HG02840 (cell line): ENCODE measurements at regions not wholly inside any gene's neighbourhood (a gene's known extent, or its start where the extent isn't known, plus 50 kb on each side); places are given as distances from the start of the nearest gene placed in this dataset.

Source experiments
- ATAC-seq: cut with Tn5 transposase; IDR thresholded peaks from one replicate; pipeline ENCODE4 v1.9.1; 2021; ENCODE audit warnings: mild to moderate bottlenecking, moderate library complexity, moderate number of reproducible peaks; ENCODE audit not compliant: unreplicated experiment, low FRiP score

DNA sequence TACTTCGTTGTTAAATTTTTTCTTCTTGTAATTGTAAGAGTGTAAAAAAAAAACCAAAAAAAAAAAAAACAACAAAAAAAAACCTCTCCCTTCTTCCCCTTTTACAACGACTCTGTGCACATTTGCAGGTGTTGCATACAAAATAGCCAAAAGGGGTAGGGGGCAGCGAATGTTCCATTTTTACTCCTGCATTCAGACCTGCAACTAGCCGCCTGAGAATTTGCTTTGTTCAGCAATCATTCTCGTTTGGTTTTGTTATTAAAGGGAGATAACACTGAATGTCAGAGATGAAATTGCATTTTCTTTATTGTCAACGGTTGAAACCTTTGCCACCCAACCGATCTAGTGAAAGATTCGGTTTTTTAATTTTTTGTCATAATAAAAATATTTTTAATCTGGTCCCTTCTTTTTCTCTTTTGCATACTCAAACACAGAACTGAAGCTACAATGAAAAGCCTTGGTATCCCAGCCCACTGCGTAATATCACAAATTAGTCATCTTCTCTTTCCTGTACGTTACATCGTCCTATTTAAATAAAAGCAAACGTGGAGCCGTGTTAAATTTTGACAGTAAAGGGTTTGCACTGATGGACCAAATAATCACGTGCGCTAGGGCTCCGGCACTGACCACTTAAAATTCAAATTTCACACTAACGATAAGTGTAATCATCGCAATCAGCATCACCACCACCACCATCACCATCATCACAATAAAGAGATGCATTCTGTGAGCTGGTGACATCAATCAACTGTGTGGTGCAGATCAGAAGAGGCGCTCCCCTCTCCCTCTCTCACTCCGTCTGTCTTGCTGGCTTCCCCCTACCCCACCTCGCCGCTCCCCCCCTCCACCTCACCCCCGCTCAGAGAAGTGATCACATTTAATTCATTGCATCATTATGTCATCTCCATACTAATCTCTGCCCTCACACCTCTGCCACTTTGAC is 406.2 kb upstream of the PSMD7 start:
- no peak for ATAC-seq

DNA sequence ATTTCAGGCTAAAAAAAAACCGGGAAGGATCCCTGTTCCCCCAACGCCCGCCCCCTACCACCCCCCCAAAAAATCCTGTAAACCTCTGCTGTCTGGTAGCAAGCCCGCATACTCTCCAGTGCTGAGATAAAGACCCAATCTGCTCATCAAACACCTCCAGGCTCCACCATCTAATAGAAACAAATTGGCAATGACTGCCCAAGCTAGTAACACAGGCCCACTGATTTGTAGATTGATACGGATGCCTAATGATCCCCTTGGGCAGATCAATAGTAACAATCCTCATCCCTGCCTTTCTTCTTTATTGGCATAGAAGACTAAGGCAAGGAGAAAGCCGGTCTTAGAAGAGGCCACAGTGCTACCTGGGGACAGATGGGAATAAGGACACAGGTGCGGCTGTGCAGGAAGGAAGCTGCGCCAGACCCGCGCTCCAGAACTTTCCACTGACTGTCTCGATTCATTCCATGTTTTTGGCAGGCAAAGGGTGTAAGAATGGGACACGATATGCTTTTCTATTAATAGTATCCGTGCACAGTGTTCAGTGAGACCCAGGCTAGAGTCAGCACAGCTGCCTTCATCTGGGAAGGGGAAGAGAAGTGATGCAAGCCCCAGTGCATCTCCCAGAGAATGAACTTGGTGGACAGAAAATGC is 407.6 kb upstream of the PSMD7 start:
- ATAC-seq = no peak

DNA sequence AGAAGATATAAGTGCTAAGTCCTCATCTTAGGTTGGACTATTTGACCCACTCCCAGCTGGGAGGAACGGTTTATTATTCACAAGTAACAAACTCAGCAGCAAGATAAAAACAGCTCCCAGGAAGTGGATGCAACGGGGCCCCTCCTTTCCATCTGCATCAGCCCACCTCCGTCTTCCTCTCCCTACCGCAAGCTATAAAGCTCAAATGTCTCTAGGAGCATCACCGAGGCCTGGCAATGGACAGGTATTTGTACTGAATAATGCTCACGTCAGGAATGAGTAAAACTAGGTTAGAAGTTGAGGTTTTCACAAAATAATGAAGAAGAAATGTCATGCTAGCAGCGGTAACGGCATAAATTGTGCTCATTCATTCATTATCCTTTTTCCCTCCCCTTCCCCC is 408.7 kb upstream of the PSMD7 start:
- no peak for ATAC-seq

DNA sequence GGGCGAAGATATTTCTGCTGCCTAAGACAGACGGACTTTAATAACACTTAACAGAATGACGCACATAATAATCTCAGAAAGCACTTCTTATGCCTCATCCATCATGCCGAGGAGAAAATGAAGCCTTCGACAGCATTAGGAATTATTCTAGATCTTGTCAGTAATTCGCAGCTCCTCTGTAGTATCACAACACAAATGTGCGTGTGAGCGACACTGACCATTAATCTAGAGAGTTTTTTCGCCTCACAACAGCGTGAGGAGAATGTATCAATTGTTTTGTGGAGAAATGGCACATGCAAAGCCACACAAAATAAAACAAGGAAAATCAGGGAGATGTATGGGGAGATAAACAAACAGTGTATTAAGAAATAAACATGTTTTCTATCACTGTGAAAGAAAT is 410.2 kb upstream of the PSMD7 start:
- no peak for ATAC-seq

DNA sequence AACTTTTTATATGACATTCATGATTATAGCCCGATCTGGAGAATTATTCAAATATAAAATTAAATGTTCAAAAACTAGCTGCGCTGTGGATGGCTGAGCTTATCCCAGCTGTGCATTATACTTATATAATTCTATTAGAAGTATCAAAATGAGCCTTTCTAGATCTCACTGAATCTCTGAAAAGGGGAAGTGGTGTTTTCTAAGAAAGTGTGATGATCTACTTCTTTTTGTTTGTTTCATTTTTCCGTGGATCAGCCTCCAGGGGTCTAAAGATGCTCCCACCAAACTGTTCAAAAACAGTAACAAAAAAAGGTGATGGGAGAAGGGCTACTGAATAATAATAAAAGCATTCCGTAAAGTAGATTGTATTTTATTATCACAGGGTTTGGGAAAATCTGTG is 411.3 kb upstream of the PSMD7 start:
- no peak for ATAC-seq

DNA sequence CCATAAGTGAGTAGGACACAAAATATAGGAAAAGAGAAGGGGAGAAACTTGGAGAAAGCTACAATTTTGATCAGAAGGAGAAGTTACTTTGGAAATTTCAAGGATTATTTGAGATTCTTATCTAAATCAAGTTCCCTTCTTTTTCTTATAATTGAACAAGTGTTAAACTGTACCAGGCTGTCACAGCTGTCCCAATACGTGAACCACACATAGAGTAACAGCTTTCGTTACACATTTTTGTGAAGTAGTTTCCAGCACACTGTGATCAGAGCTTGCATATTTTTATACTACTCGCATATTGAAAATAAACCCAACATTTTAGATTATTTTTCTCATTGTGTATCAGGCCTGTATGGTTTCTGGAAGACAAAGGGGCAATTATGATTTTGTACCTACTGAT is 412.8 kb upstream of the PSMD7 start:
- ATAC-seq = no peak

DNA sequence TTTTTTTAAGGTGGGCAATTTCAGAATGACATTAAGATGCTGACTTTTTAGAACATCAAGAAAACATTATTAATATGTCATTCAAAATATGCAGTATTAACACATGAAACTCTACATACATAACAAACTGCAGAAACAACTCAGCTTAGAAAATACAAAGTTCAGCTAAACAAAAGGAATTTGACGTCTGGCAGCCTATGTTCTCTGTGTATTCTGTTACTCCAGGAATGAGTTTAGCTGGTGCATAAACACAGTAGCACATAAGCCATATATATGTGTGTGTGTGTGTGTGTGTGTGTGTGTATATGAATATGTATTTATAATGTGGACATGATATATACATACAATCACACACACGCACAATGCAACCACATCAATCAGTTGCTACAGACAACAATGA is 413.5 kb upstream of the PSMD7 start:
- no peak for ATAC-seq

DNA sequence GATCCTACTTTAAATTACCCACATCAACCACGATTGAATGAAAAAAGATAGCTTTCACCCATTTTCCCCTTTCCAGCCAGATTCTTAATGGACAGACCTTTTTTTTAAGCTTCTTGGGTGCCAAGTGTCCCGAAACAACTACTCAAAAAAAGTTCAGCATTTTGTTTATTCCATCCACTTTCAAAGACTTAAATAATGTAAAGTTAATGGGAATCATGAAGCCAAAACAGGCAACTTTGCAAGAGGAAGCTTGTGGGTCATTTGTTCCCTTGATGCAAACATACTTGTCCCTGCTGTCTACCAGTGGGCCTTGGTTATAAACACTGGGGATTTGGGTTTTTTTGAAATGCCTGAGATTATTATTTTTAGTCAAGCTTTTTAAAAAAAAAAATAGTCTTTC is 414.0 kb upstream of the PSMD7 start:
- ATAC-seq = no peak

DNA sequence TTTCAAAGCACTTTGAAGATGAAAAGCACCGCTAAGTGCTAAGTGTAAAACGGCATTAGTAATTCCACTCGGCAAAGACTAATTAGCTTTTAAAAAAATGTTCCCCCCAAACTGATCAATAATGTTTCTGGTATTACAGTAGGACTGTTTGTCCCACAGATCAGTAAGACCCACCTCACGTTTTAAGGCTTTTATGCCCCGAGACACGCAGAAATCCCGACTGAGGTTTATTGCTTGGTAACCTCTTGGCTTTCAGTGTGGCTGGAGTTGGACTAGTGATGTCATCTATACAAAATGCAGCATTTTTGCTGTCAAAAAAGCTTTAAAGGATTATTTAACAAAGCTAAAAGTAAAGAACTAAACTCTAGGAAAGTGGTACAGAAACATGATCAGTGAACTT is 414.6 kb upstream of the PSMD7 start:
- no peak for ATAC-seq

DNA sequence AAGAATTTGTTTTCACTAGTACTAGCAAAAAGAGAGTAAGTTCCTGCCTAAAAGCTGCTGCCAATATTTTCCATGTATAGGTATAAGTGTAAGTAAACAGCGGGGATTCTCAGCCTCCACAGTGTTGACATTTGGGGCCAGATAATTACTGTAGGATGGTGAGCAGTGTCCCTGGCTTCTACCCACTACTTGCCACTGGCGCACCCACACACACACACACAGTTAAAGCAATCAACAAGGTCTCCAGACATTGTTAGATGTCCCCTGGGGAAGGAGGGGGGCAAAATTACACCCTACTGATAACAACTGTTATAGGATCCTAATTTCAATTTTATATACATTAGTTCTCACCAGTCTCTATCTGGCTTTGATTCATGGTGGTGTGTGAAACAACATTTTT is 417.0 kb upstream of the PSMD7 start:
- ATAC-seq = no peak

DNA sequence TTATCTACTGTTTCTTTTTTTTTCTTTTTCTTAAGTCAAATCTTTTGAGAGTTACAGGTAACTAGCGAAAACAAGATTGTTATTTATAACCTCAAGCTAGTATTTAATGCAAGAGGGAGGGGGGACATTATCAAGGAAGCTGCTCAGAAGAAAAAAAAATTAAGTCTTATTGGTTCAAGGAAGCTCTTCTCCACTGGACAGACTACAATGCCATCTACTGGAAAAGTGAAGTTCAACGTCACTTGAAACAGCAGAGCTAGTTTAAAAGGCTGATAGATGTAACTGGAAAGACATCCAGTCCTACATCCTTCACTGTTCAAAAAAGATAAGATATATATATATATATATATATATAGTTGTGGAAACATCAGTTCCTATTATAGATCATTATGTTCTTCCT is 418.0 kb upstream of the PSMD7 start:
- no peak for ATAC-seq

DNA sequence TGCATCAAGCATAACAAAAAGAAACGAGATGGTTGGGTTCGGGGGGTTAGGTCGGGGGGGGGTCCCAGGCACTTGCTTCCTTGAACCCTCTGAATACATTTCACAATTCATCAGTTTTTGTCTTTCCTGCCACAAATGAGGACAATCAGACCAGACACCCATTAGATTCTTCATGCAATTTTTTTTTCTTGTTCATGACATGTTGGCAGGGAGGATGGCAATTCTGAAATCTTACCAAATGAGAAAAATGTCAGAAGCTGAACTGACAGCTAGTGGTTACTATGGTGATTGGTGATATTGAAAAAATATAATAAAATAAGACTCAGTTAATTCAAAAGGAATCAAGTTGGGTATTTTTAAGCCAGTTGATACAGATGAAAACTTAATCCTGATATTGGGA is 419.5 kb upstream of the PSMD7 start:
- no peak for ATAC-seq

DNA sequence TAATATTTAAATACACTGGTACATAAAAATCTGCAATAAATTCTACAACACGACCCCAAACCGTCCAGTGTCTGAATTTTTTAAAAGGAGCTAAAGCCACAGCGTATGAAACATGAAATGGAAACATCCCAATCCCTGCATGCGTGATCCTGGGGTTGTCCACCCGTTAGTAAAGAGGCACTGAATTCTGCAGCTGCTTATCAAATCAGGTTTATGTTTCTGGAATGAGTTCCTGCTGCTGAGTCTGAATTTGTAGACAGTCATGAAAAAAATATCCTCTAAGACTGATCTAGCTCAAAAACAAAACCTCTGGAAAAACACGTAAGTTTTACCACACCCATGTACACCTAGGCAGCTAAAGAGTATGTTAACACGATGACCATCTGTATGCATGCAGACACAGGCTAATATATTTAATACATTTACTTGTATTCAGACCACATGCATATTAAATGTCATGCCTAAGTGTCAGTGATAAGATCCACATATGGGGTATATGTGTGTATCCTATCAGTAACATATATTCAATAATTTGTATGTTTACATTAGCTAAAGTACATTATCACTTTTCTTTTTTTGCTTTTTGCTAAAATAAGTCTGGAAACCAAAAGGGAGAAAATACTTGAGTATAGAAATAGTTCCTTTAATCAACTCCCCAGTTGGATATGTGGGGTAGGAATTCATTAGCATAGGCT is 420.5 kb upstream of the PSMD7 start:
- no peak for ATAC-seq

DNA sequence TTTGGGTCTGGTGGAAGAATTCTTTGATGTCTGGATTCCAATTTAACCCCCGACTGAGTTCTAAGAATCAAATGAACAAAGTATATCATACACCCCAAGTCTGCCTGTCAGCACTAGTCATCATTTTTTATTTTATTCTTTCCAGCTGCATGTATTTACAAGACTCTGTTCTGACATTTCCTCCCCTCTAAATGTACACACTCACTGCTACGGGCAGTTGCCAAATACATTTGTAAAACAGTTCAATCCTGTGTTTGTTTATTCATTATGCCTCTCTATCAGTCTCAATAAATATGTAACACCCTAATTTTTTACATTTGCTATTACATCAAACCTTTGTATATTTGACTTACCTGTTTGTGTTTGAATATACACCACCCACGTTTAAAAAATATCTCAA is 422.3 kb upstream of the PSMD7 start:
- no peak for ATAC-seq

DNA sequence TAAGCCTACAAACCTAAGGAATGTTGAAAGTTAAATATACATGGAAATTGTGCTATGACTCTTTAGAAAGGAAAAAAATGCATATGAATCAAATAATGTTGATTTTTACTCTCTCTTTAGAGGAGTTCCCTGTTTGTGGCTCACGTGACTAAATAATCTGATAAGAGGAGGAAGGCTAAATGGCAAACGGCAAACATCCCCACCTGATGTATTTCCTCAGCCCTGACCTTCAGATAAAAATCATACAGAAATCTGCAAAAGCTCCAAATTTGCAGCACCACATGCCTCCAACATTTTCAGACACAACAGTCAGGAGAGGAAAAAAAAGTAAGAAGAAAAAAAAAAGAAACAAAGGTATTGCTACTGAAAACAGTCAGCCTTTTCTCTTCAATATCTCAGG is 423.0 kb upstream of the PSMD7 start:
- ATAC-seq = no peak

DNA sequence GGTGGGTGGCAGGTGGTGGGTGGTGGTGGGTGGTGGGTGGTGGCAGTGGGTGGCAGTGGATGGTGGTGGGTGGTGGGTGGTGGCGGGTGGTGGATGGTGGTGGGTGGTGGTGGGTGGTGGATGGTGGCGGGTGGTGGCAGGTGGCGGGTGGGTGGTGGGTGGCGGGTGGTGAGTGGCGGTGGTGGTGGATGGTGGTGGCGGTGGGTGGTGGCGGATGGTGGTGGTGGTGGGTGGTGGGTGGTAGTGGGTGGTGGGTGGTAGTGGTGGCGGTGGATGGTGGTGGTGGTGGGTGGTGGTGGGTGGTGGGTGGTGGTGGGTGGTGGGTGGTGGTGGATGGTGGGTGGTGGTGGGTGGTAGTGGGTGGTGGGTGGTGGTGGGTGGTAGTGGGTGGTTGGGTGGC is 423.8 kb upstream of the PSMD7 start:
- ATAC-seq = no peak

DNA sequence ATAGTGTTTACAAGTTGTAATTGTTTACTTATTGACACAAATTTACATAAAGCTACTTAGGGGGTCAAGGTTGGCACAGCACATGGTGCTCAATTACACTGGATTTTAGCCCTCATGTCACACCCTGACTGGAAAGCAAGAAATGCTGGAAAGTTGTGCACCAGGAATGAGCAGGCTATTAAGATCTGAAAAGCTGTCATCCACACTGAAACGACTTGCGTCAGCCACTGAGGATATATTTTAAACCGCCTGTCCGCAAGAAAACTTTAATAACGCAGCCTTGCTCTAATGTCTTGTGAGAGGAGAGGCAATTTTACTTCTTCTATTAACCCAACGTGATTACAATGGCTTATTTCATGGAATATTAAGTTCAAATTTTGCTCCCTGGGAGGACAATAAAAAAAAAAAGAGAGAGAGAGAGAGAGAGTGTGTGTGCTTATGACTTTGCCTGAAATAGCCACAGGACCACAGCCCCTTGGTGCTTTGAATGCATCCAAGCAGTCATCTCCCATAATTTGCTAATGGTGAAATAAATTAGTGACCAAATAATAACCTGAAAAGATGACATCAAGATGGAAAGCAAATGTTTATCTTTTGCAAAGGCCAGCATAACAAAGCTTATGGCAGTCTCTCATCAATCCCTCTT is 425.4 kb upstream of the PSMD7 start:
- ATAC-seq = no peak

DNA sequence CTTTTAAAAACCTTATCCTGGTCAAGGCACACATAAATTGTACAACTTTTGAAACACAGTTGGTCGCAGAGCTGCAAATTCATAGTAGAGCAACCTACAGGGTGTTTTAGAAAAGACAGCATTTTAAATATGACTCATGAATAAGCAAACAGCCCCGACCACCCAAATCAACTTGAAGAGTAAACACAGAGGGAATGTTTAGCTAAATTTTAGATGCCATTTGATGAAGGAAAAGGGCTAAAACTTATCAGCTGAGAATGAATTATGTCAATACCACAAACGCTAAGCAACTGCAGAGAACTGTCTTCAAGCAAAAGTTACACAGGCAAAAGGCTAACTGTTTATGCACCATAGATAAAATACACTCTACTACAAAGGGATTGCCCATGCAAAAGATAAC is 427.5 kb upstream of the PSMD7 start:
- no peak for ATAC-seq

DNA sequence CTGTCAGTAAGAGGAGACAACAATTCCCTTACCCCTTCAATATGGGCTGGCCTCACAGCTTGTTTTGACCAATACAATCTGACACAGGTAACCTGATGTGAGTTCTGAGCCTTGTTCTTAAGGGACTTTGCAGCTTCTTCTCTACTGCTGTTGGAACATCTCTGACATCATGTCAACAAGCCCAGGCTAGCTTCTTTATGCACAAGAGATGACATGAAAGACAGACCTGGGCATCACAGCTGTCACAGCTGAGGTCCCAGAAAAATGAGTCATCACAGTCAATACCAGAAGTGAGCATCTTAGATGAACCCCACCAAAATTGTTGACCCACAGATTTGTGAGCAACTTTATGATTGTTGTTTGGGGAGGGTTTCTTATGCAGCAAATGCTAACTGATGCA is 431.7 kb upstream of the PSMD7 start:
- no peak for ATAC-seq

DNA sequence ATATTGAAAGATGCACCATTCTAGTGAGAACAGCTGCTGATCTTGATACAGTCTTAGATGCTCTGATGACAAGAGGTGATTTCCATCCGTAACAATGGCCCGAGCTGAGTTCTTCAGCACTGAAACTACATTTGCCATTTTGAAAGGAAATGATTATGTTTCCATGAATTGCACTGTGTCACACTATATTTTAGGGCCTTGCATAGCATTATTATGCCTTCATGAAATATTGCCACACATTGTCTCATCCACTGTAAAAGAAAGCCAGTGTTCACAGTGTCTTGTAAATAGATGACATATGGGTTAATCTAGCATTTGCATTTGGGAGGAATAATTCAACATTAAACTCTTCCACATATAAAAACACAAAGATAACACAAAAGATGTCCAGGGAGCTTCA is 438.3 kb upstream of the PSMD7 start:
- no peak for ATAC-seq

DNA sequence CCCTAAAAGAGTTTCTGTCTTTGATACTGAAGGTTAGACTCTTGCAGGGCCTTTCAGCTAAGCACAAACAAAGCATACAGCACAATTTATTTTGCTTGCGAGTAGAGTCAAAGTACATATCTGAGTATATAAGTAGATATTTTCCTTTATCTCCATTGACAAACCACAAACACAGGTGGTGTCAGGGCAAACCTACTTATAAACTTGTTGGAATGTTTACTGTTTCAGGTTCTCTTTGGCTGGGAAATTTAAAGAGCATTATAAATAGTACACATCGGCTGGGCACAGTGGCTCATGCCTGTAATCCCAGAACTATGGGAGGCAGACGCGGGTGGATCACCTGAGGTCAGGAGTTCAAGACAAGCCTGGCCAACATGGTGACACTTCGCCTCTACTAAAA is 442.6 kb upstream of the PSMD7 start:
- ATAC-seq = no peak
